ENCODE measurements at regions not wholly inside any gene's neighbourhood (a gene's known extent, or its start where the extent isn't known, plus 50 kb on each side); places are given as distances from the start of the nearest gene placed in this dataset.

GRCh38 chr9:36728651-36729520, 156.2 kb downstream of the MELK start (continued):
- TF ChIP-seq FUBP1 (CRISPR knock-in tag; IDR thresholded peaks at IDR 0.05; ENCODE audit: borderline replicate concordance) (no peak), ATF5 (CRISPR knock-in tag; IDR thresholded peaks at IDR 0.05; ENCODE audit: low read depth) (no peak)

GRCh38 chr9:36729906-36730305, 157.2 kb downstream of the MELK start:
- Histone ChIP-seq H3K27me3 (ENCODE audit: control insufficient read depth in 1 of 2, insufficient read depth in 2 of 2, low read length in 2 of 2) (peaks cover 0 to 12% of the 10 kb centered on the region in 2 experiments; a peak in 4 of 5 replicates), H3K36me3 (replicated peaks in 1 of 2; ENCODE audit: control insufficient read depth in 1 of 2, insufficient read depth in 2 of 2, low read length in 2 of 2) (no peaks in the 10 kb centered on the region), H3K9me3 (ENCODE audit: low read length) (no peaks in the 10 kb centered on the region), H3K27ac (ENCODE audit: extremely low read length, insufficient read depth, low read length) (no peak overlapping the region), H4K20me1 (ENCODE audit: insufficient read depth, low read length) (no peaks in the 10 kb centered on the region), H3K9ac (ENCODE audit: insufficient read depth, low read depth, low read length) (no peak overlapping the region), H3K4me3 (replicated peaks in 1 of 3; ENCODE audit: insufficient read depth in 1 of 3, low read depth in 2 of 3, low read length in 3 of 3) (no peak overlapping the region), H3K4me2 (ENCODE audit: low read depth, low read length) (no peak overlapping the region), H3K79me2 (ENCODE audit: insufficient read depth, low read length) (no peaks in the 10 kb centered on the region), H2AFZ (ENCODE audit: low read length) (no peak overlapping the region), H3K4me1 (ENCODE audit: insufficient read depth, low read length) (no peaks in the 10 kb centered on the region; the same call in 1 of the 2 replicates)
- intact Hi-C loops (cut with micrococcal nuclease; ENCODE audit: unreplicated experiment) = loop anchor here (1.0 to 5.0 kb wide), 2 partner anchors 97 to 323 kb away; no protein-coding TSS in a partner anchor
- WGBS (ENCODE audit: low lambda C conversion rate) = 5% methylated on average over 2 of the region's 2 CpGs
- no peak for TF ChIP-seq ZNF335 (CRISPR knock-in tag; IDR thresholded peaks at IDR 0.05)
- no peak for ATAC-seq
- DNase-seq (ENCODE audit: low spot score) = no peak
- CTCF ChIA-PET (ENCODE audit: low intra/inter-chr PET ratio, low total read pairs) = no interaction called here
- POLR2A ChIA-PET = no interaction called here
- in situ Hi-C loops (cut with HindIII; ENCODE audit: extremely low pct_ligation_motif_present, low pct_unique_long_range_greater_than_20kb) = loop anchor here (5.0 kb wide), 1 partner anchor 98 kb away; no protein-coding TSS in a partner anchor
- no TSS peak for BruUV-seq (replicated peaks)
- no peak for FAIRE-seq
